ENCODE measurements at regions not wholly inside any gene's neighbourhood (a gene's known extent, or its start where the extent isn't known, plus 50 kb on each side); places are given as distances from the start of the nearest gene placed in this dataset.

DNA sequence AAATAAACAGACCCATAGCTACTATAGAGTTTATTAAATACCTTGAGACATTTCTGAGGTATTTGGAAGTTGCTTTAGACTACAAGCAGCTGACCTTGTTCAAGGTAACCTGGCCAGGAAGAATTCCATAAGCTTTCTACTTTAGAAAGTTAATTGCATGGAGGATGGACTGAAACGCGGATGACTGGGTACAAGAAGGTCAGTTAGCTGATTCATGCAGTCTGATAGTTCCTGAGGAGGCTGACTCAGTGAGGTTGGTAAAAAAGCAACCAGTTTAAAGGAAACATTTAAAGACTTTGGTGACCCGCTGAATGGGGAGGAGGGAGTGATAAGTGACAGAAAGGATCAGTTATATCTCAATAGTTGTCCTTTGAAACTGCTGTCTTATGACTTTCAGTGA, 670.1 kb upstream of the CDH9 start:
- ATAC-seq: no peak
- Mint-ChIP-seq H3K4me1 (ENCODE audit: low read depth) (no peaks in the 10 kb centered on the region), H3K27me3 (no peaks in the 10 kb centered on the region), H3K36me3 (ENCODE audit: low read depth) (no peaks in the 10 kb centered on the region), H3K9me3 (peaks cover 10% of the 10 kb centered on the region), H3K4me3 (no peak overlapping the region), H3K27ac (no peak overlapping the region)
- ChIA-PET POLR2A (no interaction called here), CTCF (no interaction called here)
- intact Hi-C loops (cut with micrococcal nuclease): no loop called here
- no peak for TF ChIP-seq CTCF (IDR thresholded peaks at IDR 0.05)
- no peak for DNase-seq

GRCh38 chr5:27706832-27707231, 668.4 kb upstream of the CDH9 start:
- no peak overlapping the region for H3K4me3 Mint-ChIP-seq
- intact Hi-C loops (cut with micrococcal nuclease): no loop called here
- no peak for DNase-seq
- no peak for ATAC-seq
- ChIA-PET CTCF (no interaction called here), POLR2A (no interaction called here)
- no peaks in the 10 kb centered on the region for H3K4me1 Mint-ChIP-seq (ENCODE audit: low read depth)
- H3K9me3 Mint-ChIP-seq: peaks cover 9% of the 10 kb centered on the region
- no peaks in the 10 kb centered on the region for H3K36me3 Mint-ChIP-seq (ENCODE audit: low read depth)
- no peak overlapping the region for H3K27ac Mint-ChIP-seq
- TF ChIP-seq CTCF (IDR thresholded peaks at IDR 0.05): no peak
- H3K27me3 Mint-ChIP-seq: no peaks in the 10 kb centered on the region

DNA sequence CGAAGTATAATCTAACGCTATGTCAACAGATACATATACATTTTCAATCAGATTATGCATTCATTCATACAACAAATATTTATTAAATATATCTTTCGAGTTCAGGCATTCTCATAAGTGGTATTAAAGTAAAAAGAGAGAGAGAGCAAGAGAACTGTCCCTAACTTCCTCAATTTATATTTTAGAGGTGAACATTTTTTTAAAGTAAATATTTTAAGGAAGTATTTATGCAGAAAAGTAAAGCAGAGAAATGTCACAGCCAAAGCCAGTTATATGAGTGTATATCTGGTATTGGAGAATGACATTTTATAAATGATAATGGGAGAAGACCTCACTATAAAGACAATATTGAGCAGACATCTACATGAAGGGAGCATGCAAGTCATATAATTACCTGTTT, 667.3 kb upstream of the CDH9 start:
- ChIA-PET CTCF (no interaction called here), POLR2A (no interaction called here)
- TF ChIP-seq CTCF (IDR thresholded peaks at IDR 0.05): no peak
- no peak for DNase-seq
- no peak for ATAC-seq
- Mint-ChIP-seq H3K36me3 (ENCODE audit: low read depth) (no peaks in the 10 kb centered on the region), H3K27me3 (no peaks in the 10 kb centered on the region), H3K27ac (no peak overlapping the region), H3K9me3 (peaks cover 7% of the 10 kb centered on the region), H3K4me3 (no peak overlapping the region), H3K4me1 (ENCODE audit: low read depth) (no peaks in the 10 kb centered on the region)
- intact Hi-C loops (cut with micrococcal nuclease): no loop called here

DNA sequence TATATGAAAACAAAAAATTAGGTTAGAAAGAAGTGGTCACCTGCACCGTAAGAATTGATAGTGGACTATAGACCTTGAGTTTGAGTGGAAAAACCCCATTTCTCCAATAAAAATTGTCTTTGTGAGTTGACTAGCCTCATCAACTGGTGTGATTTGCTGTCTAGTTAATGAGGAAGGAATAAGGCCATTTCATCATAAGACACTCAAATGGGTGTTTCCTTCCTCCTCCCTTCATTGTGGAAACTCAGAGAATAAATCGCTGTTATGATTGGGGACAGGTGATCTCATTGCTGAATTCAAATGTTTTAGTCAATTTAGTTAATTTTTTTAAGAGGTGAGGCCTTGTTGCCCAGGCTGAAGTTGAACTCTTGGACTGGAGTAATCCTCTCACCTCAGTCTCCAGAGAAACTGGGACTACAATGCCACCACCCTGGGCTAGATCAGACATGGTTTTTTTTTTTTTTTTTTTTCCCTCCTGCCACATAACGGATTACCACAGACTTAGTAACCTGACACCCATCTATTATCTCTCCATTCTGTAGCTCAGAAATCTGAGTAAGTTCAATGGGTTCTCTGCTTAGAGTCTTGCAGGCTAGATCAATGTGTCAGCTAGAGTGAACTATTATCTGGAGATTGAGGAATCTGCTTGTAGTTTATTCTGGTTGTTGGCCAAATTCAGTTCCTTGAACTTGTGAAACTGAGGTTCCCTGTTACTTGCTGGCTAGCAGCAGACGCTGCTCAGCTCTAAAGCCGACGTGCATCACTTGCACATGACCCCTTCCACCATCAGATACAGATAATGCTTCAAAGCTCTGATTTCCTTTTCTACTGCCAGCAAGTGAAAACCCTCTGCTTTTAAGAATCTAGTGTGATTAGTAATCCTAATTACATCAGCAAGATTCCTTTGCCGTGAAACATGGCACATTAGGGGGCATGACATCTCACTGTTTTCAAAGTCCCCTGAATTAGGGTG, 663.8 kb upstream of the CDH9 start:
- no peak for TF ChIP-seq CTCF (IDR thresholded peaks at IDR 0.05)
- no peak for DNase-seq
- intact Hi-C loops (cut with micrococcal nuclease): no loop called here
- Mint-ChIP-seq H3K4me3 (no peak overlapping the region), H3K36me3 (ENCODE audit: low read depth) (no peaks in the 10 kb centered on the region), H3K27ac (no peak overlapping the region), H3K4me1 (ENCODE audit: low read depth) (no peaks in the 10 kb centered on the region), H3K9me3 (peaks cover 10% of the 10 kb centered on the region), H3K27me3 (no peaks in the 10 kb centered on the region)
- CTCF ChIA-PET: no interaction called here
- no peak for ATAC-seq
- POLR2A ChIA-PET: no interaction called here

GRCh38 chr5:27700526-27700925, 662.1 kb upstream of the CDH9 start:
- intact Hi-C loops (cut with micrococcal nuclease): no loop called here
- Mint-ChIP-seq H3K4me1 (ENCODE audit: low read depth) (no peaks in the 10 kb centered on the region), H3K36me3 (ENCODE audit: low read depth) (no peaks in the 10 kb centered on the region), H3K4me3 (no peak overlapping the region), H3K9me3 (peaks cover 11% of the 10 kb centered on the region), H3K27ac (no peak overlapping the region), H3K27me3 (no peaks in the 10 kb centered on the region)
- ATAC-seq (no peak), DNase-seq (no peak)
- ChIA-PET POLR2A (no interaction called here), CTCF (no interaction called here)
- no peak for TF ChIP-seq CTCF (IDR thresholded peaks at IDR 0.05)
